Renal cortex interstitium (tissue), 11 donors: ENCODE measurements at regions not wholly inside any gene's neighbourhood (a gene's known extent, or its start where the extent isn't known, plus 50 kb on each side); places are given as distances from the start of the nearest gene placed in this dataset.

Experiments used
- DNase-seq, 11 donors: peaks; one replicate each; pipeline ENCODE4 v3.0.0-alpha.2; 2013; ENCODE audit warnings: low read depth in 9 of 11, low spot score in 4 of 11; ENCODE audit errors: extremely low read depth in 1 of 11

DNA sequence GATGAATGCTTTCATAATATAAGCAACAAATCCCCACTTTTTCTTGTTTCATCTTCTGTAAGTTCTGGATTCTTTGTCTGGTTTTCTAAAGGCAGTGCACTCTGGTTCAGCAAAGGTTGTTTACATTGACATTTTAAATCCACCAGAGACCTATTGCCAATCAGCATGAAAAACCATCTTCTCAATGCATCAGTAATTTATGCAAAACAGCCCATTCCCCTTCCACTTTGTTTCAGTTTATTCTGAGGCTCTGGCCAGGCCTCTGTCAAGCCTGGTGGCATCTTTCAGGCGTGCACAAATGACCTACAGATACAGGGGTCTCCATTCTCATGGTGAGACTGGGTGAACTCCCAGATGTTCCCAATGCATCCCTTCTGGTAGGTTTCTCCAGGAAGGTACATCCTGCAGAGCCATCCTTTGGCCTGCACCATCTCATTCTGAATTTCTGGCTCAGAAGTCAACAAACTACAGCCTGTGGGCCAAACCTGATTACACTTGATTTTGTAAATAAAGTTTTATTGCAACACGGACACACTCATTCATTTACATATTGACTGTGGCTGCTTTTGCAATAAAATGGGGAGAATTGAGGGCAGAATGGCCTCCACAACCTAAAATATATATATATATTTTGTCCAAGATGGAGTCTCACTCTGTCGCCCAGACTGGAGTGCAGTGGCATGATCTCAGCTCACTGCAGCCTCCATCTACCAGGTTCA lies 405.4 kb downstream of the PREX1 start:
- DNase-seq, result no peak

DNA sequence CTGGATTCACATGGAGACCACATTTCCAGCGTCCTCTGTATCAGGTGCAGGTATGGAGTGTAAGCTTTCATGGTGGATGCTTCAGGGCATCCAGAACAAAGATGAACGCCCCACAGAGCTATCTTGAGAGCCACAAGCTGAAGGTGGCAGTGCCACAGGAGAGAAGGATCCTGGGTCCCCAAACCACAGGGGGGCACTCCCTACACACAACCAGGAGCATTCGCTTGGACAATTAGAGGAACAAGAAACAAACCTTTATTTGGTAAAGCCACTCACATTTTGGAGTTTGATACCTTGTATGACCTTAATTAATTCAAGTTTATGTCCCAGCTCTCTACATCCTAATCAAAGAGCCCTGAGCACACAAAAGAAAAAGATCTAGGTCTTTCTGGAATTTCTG lies 406.3 kb downstream of the PREX1 start:
- no peak for DNase-seq

DNA sequence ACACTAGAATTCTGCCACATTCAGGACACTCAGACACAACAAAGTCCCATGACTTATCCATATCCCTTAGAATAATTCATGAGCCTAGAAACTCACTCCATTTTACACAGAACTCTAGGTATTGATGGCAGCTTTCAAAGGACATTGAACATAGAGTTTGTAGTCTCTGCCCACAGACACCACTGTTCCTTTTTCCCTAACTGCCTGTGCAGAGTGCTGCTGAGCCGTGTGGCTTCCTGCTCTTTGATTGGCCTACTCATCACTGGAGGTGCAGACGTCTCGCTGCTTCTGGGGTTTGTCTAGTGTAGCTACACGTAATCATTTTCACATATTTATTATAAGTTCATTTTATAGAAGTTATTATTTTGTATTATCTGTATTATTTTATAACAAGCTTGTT lies 407.6 kb downstream of the PREX1 start:
- DNase-seq, result no peak

DNA sequence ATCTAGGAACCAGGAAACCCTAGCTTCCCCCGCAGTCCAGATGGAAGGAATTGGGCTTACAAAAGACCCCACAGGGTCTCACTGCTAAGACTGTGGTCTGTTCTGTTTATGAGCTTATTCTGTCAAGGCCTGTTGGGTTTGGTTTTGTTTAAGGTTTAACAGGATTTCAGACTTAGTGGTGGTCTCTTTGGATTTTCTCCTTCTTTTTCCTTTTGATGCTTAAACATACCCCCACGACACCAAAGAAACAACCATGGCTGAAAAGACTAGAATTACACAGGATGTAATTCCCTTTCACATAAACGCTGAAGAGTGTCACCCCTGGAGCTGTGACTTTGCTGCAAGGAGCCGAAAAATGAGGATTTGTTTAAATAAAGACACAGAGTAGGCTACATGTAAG lies 408.6 kb downstream of the PREX1 start:
- no peak for DNase-seq

DNA sequence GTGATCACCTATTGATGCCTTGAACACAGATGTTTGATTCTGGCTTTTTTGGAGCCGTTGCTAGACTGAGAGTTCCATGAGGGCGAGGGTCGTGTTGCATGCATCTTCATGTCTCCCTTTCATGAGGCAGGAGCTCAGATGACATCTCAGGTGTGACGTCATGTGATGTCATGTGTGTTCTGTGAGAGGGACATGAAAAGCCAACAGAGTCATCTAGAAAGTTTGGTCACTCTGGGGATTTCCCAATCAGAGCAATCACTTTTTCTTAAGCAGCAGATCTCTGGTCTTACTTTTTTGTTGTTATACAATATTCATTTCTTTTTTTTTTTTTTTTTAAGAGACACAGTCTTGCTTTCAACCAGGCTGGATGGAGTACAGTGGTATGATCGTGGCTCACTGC lies 411.8 kb downstream of the PREX1 start:
- DNase-seq, result no peak

DNA sequence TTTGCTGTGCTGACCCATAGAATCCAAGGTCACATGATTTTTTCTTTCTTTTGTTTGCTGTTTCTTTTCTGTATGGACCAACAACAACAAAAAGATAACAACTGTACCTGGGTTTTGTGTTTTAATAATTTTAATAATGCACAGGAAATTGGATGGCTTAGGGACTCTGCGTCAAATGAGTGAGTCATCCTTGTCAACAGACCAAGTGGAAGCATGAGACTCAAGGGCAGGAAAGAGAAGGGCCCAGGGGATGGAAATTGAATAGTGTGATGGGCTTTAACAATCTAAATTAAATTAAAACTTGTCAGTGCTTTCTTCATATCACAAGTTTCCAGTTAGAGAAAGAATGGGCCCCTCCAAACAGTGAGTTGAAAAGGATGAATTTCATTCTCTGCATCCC lies 413.0 kb downstream of the PREX1 start:
- no peak for DNase-seq

DNA sequence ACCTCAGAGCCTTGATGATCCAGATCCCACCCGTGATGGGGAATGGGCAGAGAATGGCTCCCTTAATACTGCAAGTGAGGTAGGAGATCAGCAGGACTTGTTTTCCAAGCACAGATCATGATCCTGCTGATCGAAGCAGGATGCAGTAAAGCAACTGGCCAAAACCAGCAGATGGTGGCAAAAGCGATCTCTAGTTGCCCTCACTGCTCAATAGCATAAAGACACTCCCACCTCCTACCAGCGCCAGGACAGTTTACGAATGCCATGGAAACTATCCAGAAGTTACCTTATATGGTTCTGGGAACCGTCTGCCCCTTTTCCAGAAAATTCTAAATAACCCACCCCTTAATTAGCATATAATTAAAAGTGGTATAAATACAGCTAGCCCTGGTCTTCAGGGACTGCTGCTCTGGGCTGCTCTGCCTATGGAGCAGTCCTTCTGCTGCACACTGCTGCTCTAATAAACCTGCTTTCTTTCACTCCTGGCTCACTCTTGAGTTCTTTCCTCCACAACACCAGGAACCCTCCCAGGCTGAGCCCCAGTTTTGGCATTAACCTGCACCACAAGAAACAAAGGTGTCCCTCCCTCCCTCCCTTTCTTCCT lies 415.8 kb downstream of the PREX1 start:
- DNase-seq, result no peak

DNA sequence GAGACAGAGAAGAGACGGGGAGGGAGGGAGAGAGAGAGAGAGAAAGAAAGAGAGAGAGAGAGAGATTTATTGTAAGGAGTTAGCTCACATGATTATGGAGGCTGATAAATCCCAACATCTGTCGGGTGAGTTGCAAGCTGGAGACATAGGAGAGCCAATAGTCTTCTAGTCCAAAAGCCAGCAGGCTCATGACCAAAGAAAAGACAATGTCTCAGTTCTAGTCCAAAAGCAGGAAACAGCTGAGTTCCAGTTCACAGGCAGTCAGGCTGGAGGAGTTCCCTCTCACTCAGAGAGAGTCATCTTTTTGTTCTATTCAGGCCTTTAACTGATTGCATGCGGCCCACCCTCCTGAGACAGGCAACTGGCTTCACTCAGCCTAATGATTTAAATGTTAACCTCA lies 416.6 kb downstream of the PREX1 start:
- no peak for DNase-seq

DNA sequence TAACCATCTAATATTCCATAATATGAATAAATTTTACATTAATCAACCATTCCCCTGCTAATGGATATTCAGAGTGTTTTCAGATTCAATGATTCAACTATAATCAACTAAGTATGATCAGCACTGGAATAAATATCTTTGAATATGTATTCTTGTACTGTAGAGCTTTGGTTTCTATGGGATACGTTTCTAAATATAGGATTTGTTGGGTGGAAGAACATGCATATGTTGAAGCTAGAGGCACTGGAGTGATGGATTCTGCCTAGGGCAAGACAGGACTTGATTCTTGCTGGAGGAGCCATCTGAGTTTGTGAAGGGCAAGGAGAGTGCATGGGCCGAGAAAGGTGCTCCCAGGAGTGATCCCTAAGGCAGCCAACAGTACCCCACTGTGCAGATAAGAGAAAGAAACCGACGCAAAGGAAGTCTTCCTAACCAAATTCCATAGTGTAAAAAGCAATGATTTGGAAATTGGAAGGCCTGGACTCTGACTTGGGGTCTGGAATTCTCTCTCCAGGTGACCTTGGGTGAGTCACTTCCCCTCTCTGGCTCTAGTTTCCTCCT lies 418.7 kb downstream of the PREX1 start:
- no peak for DNase-seq

DNA sequence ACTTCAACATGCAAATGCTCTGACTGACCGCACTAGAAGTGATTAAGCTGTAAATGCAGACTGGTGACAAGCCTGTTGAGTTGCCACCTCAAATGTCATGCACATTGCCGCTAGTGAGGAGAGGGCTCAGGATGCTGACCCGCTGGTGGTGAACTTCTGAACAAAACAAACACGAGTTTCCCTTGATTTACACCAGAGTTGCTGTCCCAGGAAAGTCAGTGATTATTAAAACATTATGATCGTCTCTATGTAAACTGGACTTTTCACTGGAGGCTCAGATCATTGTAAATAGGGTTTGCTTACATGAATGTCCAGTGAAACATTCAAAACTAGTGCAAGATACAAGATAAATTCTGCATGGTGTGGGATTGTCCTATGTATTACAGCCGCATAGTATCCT lies 420.1 kb downstream of the PREX1 start:
- DNase-seq, result no peak

DNA sequence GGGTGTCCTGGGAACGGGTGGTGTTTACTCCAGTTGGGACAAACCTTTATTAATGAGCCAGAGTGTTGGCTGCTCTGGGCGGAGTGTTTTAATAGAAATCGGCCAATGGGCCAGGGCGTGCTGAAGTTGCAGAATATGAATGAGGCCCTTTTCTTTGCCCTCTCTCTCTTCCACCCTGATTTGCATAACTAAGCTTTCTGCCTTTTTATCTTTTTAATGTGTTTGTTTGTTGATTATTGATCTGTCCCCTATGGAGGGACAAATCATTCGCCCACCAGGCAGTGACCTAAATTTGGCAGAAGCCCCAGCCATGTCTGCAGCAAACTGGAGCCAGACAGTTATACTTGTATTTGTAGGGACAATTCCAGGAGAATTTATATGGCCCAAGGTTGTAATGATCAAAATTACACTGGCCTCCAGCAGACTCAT lies 420.9 kb downstream of the PREX1 start:
- no peak for DNase-seq

DNA sequence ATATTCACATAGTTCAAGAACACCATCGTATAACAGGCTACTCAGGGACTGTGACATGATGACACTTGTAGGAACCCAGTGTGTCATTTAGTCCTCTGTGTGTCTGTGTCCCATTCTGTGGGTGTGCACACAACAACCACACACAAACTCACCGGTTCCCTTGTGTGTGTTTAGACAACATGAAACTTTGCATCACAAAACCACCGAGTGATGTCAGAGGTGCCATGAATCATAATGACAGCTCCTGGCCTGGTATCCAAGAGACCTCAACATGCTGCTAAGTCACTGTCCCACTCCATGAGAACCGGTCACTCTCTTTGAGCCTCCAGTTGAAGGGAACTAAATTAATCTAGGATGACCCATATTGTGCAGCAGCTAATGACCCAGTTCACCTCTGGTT lies 421.3 kb downstream of the PREX1 start:
- no peak for DNase-seq

DNA sequence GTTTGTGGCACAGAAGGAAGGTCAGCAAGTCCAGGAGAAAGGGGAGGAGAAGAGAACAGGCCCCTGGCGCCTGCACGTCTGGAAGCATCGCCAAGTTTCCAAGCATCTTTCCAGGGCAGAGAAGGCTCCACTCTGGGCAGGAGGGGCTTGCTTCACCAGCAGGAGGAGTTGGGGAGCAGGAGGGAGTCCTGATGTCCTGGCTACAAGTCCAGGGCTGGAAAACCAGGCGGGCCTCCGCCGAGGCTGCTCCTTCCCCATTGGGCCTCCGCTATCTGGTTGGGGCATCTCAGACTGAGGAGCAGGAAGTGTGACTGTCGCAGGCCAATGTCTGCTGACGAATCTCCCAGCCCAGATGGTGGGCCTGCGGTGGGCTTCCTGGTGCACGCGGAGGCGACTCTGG lies 421.9 kb downstream of the PREX1 start:
- DNase-seq, result no peak

DNA sequence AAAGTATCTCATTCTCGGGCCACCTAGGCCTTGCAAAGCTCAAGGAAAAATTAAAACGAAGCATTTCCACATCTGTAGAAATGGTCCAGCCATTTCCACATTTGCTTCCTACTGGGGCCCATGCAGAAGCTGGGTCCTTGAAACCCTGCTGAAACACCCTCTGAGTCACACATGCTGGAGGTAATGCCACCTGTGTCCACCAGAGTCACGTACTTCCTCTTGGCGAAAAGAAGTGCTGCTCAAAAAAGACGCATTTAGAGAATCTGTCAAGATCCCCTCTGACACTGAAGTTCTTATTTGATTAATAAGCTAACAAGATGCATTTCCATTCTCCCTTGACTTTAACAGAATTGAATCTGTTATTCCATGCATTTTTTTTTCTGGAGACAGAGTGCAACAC lies 423.2 kb downstream of the PREX1 start:
- no peak for DNase-seq

DNA sequence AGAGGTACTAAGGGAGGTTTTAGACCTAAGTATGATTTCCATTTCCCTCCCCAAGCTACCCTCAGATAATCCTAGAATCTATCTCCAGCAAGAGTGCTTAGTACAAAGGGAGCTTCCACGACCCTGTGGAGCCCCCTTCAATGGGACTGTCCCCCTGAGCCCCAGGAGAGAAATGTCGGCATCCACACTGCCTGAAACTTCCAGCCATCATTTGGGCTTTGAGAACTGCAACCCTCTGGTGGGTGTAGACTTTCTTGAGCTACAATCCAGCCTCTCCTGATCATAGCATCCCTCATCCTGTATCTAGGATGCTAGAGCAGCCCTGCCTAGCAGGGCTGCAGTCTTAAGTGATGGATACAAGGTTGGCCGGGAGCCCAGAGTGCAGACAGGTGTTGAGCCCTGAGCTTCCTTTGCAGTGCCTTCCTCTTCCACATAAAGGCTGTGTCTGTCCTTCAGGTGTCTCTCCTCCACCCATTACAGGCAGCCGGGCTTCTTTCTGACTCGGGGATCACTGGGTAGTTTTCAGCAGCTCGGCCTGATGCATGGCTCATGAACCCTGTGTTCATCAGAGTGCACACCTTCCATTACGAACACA lies 424.5 kb downstream of the PREX1 start:
- DNase-seq, result no peak

DNA sequence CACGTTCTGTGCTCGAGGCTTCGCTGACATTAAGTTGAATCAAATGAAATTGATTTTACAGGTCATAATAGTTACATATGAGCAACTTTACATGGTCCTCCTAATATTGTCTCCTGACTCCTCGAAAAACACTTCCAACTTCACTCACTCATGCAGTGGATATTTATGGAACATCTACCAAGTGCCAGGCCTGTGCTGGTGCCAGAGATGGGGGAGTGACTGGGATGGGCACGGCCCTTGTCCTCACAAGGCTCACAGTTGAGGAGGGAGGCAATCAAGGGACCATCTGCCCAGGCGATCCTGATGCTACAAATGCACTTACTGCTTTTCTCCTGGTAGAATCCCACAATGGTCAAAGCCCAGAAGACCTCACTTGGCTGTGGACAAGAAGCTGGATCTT lies 426.4 kb downstream of the PREX1 start:
- DNase-seq, result no peak

DNA sequence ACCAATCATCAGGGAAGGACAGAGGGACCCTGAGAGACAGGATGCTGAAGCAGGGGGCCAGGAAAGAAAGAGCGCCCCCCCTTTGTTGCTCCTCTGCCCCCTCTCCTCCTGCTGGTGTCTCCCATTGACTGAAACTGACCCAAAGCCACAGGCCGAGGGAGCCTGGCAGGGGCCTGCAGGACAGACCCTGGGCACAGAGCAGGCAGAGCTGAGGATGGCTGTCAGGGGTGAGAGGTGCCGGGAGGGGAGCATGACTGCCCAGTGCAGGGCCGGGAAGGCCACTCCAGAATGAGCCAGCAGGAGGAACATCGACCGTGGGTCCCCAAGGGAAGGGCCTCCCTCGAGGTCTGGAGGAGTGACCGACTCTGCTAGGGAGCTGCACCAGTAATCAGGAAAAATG lies 427.8 kb downstream of the PREX1 start:
- no peak for DNase-seq

DNA sequence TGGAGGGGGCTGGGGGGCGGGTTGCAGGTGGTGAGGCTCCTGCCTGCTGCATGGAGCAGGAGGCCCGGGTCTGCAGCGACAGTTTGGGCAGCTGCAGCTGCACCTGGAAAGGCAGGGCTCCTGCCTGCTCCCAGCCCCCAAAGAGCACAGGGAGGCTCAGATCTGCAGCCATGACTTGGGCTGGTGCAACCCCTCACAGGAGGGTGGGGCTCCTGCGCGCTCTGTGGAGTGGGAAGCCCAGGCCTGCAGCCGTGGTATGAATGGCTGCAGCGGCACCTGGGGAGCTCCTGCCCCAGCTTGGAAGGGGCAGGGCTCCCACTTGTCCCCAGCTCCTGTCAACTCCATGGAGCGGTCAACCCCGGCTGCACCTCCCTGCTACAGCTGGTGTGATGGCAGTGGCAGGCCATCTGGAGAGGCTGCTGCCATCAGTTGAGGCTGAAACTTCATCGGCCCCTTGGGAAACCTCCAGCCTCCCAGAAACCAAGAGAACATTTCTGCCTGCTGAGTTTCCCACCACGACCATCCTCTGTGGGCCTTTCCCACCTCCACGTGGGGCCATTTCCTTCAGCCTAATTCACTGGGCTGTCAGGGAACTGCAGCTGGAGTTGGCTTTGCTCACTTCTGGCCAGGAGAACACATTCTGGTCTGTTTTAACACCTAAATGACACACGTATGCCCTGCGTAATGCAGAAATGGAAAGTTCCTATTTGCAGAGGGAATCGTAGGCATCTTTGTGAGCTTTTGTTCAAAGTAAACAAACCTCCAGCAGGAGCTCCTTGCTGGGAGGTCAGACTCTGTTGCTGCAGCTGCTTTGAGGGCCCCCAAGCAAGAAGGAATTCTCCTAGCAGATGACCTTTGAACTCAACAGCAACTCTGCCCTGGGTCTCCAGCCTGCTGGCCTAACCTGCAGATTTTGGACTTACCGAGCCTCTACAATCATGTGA lies 429.0 kb downstream of the PREX1 start:
- DNase-seq, result no peak
